Memory B cell (primary cell): ENCODE measurements at regions not wholly inside any gene's neighbourhood (a gene's known extent, or its start where the extent isn't known, plus 50 kb on each side); places are given as distances from the start of the nearest gene placed in this dataset.

Experiments used
- ATAC-seq: fragments of 150-1000 bp; cut with Tn5 transposase; 2 replicates; pipeline ENCODE4 v1.10.0; 2021; ENCODE audit warnings: low read depth, mild to moderate bottlenecking, moderate library complexity
- DNase-seq, 2 donors: peaks; one replicate each; pipeline ENCODE4 v3.0.0; 2022; ENCODE audit warnings: low spot score in 2 of 2
- H3K27ac Mint-ChIP-seq: one replicate; pipeline ENCODE4 v1.8.0; 2022; ENCODE audit warnings: mild to moderate bottlenecking, moderate library complexity, mixed read lengths
- H3K27me3 Mint-ChIP-seq: one replicate; pipeline ENCODE4 v1.8.0; 2022; ENCODE audit warnings: mixed read lengths
- H3K36me3 Mint-ChIP-seq: one replicate; pipeline ENCODE4 v1.8.0; 2022; ENCODE audit warnings: mild to moderate bottlenecking, mixed read lengths
- H3K4me1 Mint-ChIP-seq: one replicate; pipeline ENCODE4 v1.8.0; 2022; ENCODE audit warnings: mixed read lengths
- H3K4me3 Mint-ChIP-seq: one replicate; pipeline ENCODE4 v1.8.0; 2022; ENCODE audit warnings: mild to moderate bottlenecking, moderate library complexity, mixed read lengths
- H3K9me3 Mint-ChIP-seq: one replicate; pipeline ENCODE4 v1.8.0; 2022; ENCODE audit warnings: mixed read lengths

GRCh38 chr2:19697131-19697530 lies 204.7 kb downstream of the TTC32 start:
- ATAC-seq (no peak), DNase-seq (no peak)
- no peak overlapping the region for H3K27ac Mint-ChIP-seq
- no peaks in the 10 kb centered on the region for H3K36me3 Mint-ChIP-seq
- H3K4me3 Mint-ChIP-seq = no peak overlapping the region
- H3K4me1 Mint-ChIP-seq = no peaks in the 10 kb centered on the region
- H3K9me3 Mint-ChIP-seq = peaks cover 4% of the 10 kb centered on the region
- no peaks in the 10 kb centered on the region for H3K27me3 Mint-ChIP-seq

- Mint-ChIP-seq H3K27me3 (no peaks in the 10 kb centered on the region), H3K36me3 (no peaks in the 10 kb centered on the region), H3K27ac (no peak overlapping the region), H3K4me3 (no peak overlapping the region), H3K9me3 (peaks cover 4% of the 10 kb centered on the region), H3K4me1 (no peaks in the 10 kb centered on the region)
- DNase-seq = no peak
- ATAC-seq = no peak
Observed at GRCh38 chr2:19695706-19696105, 206.1 kb downstream of the TTC32 start.

GRCh38 chr2:19691892-19692291 lies 209.9 kb downstream of the TTC32 start:
- Mint-ChIP-seq H3K9me3 (peaks cover 3% of the 10 kb centered on the region), H3K4me1 (no peaks in the 10 kb centered on the region), H3K27me3 (peaks cover 3% of the 10 kb centered on the region), H3K36me3 (no peaks in the 10 kb centered on the region), H3K4me3 (no peak overlapping the region), H3K27ac (no peak overlapping the region)
- ATAC-seq (no peak), DNase-seq (no peak)

- no peaks in the 10 kb centered on the region for H3K9me3 Mint-ChIP-seq
- H3K4me1 Mint-ChIP-seq = no peaks in the 10 kb centered on the region
- H3K4me3 Mint-ChIP-seq = no peak overlapping the region
- H3K27ac Mint-ChIP-seq = no peak overlapping the region
- H3K27me3 Mint-ChIP-seq = peaks cover 3% of the 10 kb centered on the region
- DNase-seq (no peak), ATAC-seq (no peak)
- H3K36me3 Mint-ChIP-seq = no peaks in the 10 kb centered on the region
Observed at GRCh38 chr2:19690429-19690828, 211.4 kb downstream of the TTC32 start.

GRCh38 chr2:19689646-19690168 lies 212.1 kb downstream of the TTC32 start:
- Mint-ChIP-seq H3K27ac (no peak overlapping the region), H3K27me3 (peaks cover 4% of the 10 kb centered on the region), H3K4me1 (no peaks in the 10 kb centered on the region), H3K36me3 (no peaks in the 10 kb centered on the region), H3K9me3 (no peaks in the 10 kb centered on the region), H3K4me3 (no peak overlapping the region)
- DNase-seq (no peak), ATAC-seq (no peak)

GRCh38 chr2:19688059-19688458 lies 213.7 kb downstream of the TTC32 start:
- Mint-ChIP-seq H3K36me3 (no peaks in the 10 kb centered on the region), H3K4me3 (no peak overlapping the region), H3K27me3 (peaks cover 5% of the 10 kb centered on the region), H3K9me3 (no peaks in the 10 kb centered on the region), H3K27ac (no peak overlapping the region), H3K4me1 (no peaks in the 10 kb centered on the region)
- DNase-seq (no peak), ATAC-seq (no peak)

GRCh38 chr2:19687017-19687659 lies 214.6 kb downstream of the TTC32 start:
- DNase-seq = no peak
- Mint-ChIP-seq H3K4me1 (no peaks in the 10 kb centered on the region), H3K27ac (no peak overlapping the region), H3K9me3 (no peaks in the 10 kb centered on the region), H3K36me3 (no peaks in the 10 kb centered on the region), H3K4me3 (no peak overlapping the region), H3K27me3 (peaks cover 5% of the 10 kb centered on the region)
- no peak for ATAC-seq

DNA sequence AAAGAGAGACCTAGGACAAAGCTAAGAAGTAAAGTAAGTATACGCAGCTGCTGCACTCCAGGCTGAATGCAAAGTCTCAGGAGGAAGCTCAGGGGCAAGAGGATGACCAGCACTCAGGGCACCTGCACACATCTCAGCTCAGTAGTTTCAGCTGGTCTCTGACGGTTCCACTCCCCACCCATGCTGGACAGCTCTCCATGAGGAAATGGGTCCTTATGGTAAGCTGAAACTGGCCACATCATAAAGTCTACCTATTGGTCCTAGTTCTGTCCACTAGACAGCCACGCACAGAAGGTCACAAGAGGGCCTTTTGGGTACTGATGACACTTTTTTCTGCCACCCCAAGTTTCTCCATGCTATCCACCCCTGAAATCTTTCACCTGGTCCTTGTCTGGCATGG lies 215.3 kb downstream of the TTC32 start:
- H3K27me3 Mint-ChIP-seq = peaks cover 5% of the 10 kb centered on the region
- H3K27ac Mint-ChIP-seq = no peak overlapping the region
- no peaks in the 10 kb centered on the region for H3K9me3 Mint-ChIP-seq
- ATAC-seq = no peak
- DNase-seq = no peak
- no peaks in the 10 kb centered on the region for H3K4me1 Mint-ChIP-seq
- H3K36me3 Mint-ChIP-seq = no peaks in the 10 kb centered on the region
- H3K4me3 Mint-ChIP-seq = no peak overlapping the region

GRCh38 chr2:19685731-19686130 lies 216.1 kb downstream of the TTC32 start:
- ATAC-seq (no peak), DNase-seq (no peak)
- Mint-ChIP-seq H3K27ac (no peak overlapping the region), H3K4me3 (no peak overlapping the region), H3K27me3 (peaks cover 5% of the 10 kb centered on the region), H3K4me1 (no peaks in the 10 kb centered on the region), H3K9me3 (no peaks in the 10 kb centered on the region), H3K36me3 (no peaks in the 10 kb centered on the region)

DNA sequence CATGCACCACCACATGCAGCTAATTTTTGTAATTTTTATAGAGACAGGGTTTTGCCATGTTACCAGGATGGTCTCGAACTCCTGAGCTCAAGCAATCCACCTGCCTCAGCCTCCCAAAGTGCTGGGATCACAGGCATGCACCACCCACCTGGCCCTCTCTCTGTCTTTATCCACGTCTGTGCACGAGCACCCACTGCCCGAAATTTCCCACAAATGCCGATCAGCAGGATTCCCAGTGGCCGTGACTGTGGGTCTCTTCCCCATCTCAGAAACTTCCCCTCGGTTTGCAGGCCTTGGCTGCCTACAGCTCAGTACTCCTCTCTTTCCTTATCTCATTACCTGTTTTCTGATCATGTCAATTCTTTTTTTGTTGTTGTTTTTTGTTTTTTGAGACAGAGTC lies 217.3 kb downstream of the TTC32 start:
- H3K4me1 Mint-ChIP-seq = no peaks in the 10 kb centered on the region
- no peak overlapping the region for H3K27ac Mint-ChIP-seq
- no peak for DNase-seq
- no peaks in the 10 kb centered on the region for H3K9me3 Mint-ChIP-seq
- H3K27me3 Mint-ChIP-seq = peaks cover 4% of the 10 kb centered on the region
- ATAC-seq = no peak
- H3K36me3 Mint-ChIP-seq = no peaks in the 10 kb centered on the region
- H3K4me3 Mint-ChIP-seq = no peak overlapping the region

GRCh38 chr2:19683556-19683955 lies 218.2 kb downstream of the TTC32 start:
- no peak for DNase-seq
- H3K27ac Mint-ChIP-seq = no peak overlapping the region
- no peaks in the 10 kb centered on the region for H3K4me1 Mint-ChIP-seq
- no peak for ATAC-seq
- no peaks in the 10 kb centered on the region for H3K9me3 Mint-ChIP-seq
- peaks cover 4% of the 10 kb centered on the region for H3K27me3 Mint-ChIP-seq
- H3K36me3 Mint-ChIP-seq = no peaks in the 10 kb centered on the region
- H3K4me3 Mint-ChIP-seq = no peak overlapping the region

GRCh38 chr2:19682493-19682892 lies 219.3 kb downstream of the TTC32 start:
- ATAC-seq (no peak), DNase-seq (no peak)

DNA sequence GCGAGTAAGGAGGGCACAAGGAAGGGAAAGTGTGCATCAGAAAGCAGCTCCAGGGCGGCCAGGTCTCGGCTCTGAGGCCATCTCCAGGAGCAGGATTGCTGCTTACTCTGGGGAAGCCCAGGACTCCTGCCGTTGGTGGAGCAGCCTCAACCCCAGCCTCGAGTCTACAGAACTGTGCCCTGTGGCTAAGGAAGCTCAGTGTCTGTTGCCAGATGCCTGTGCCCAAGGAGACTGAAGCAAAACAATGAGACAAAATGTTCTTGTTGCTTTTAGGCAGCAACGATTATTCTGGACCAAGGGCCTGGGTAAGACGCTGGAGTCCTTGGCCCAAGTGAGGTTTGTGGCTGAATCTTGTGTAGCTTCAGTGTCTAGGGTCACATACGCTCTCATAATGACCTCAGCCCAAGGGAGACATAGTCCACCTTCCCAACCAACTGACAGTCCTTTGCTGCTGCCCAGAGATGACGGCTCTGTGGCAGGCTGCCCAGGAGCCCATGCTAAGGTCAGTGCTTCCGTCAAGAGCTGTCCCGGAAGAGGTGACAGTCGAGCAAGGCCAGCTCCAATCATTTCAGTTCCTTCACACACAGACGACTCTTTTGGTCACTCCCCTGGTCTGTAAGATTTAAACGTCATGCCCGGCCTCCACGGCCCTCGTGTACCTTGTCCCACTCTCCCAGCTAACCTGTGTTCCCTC lies 223.8 kb downstream of the TTC32 start:
- H3K27me3 Mint-ChIP-seq = peaks cover 4% of the 10 kb centered on the region
- no peak for ATAC-seq
- no peaks in the 10 kb centered on the region for H3K36me3 Mint-ChIP-seq
- no peak overlapping the region for H3K4me3 Mint-ChIP-seq
- H3K27ac Mint-ChIP-seq = no peak overlapping the region
- DNase-seq = no peak
- no peaks in the 10 kb centered on the region for H3K4me1 Mint-ChIP-seq
- H3K9me3 Mint-ChIP-seq = no peaks in the 10 kb centered on the region

More at GRCh38 chr2:19682493-19682892, 219.3 kb downstream of the TTC32 start:
- no peaks in the 10 kb centered on the region for H3K4me1 Mint-ChIP-seq
- no peaks in the 10 kb centered on the region for H3K9me3 Mint-ChIP-seq
- H3K27ac Mint-ChIP-seq = no peak overlapping the region
- H3K36me3 Mint-ChIP-seq = no peaks in the 10 kb centered on the region
- H3K4me3 Mint-ChIP-seq = no peak overlapping the region
- H3K27me3 Mint-ChIP-seq = peaks cover 3% of the 10 kb centered on the region

DNA sequence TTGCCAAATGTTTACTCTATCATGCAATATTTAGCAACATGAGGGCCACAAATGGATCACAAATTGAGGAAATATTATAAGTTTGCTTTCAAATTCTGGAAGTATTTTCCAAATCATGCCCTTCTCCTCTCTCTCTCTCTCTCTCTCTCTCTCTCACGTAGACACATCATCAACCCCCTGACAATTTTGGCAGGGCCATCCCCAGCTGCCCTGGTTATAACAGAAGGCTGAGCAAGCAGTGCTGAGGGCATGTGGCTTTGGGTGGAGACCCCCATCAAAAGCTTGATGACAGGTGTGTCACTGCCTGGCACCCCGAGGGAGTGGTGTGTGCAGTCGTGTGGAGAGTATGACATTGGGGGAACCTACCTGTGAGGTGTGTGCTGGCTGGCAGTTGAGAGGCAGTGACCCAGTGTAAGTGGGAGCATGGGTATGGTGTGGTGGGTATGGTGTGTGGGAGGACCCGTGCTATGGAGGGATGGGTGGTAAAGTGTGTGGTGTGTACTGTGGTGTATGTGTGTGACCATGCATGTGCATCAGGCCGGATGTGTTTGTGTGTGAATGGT lies 224.5 kb downstream of the TTC32 start:
- Mint-ChIP-seq H3K27ac (no peak overlapping the region), H3K36me3 (no peaks in the 10 kb centered on the region), H3K27me3 (peaks cover 4% of the 10 kb centered on the region), H3K4me1 (no peaks in the 10 kb centered on the region), H3K4me3 (no peak overlapping the region), H3K9me3 (no peaks in the 10 kb centered on the region)
- DNase-seq (no peak), ATAC-seq (no peak)
